ENCODE measurements at regions not wholly inside any gene's neighbourhood (a gene's known extent, or its start where the extent isn't known, plus 50 kb on each side); places are given as distances from the start of the nearest gene placed in this dataset.

- TF ChIP-seq, protein P1, sequence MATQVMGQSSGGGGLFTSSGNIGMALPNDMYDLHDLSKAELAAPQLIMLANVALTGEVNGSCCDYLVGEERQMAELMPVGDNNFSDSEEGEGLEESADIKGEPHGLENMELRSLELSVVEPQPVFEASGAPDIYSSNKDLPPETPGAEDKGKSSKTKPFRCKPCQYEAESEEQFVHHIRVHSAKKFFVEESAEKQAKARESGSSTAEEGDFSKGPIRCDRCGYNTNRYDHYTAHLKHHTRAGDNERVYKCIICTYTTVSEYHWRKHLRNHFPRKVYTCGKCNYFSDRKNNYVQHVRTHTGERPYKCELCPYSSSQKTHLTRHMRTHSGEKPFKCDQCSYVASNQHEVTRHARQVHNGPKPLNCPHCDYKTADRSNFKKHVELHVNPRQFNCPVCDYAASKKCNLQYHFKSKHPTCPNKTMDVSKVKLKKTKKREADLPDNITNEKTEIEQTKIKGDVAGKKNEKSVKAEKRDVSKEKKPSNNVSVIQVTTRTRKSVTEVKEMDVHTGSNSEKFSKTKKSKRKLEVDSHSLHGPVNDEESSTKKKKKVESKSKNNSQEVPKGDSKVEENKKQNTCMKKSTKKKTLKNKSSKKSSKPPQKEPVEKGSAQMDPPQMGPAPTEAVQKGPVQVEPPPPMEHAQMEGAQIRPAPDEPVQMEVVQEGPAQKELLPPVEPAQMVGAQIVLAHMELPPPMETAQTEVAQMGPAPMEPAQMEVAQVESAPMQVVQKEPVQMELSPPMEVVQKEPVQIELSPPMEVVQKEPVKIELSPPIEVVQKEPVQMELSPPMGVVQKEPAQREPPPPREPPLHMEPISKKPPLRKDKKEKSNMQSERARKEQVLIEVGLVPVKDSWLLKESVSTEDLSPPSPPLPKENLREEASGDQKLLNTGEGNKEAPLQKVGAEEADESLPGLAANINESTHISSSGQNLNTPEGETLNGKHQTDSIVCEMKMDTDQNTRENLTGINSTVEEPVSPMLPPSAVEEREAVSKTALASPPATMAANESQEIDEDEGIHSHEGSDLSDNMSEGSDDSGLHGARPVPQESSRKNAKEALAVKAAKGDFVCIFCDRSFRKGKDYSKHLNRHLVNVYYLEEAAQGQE (IDR thresholded peaks at IDR 0.05; ENCODE audit: low read depth) = no peak
- TF ChIP-seq TEAD4 (IDR thresholded peaks at IDR 0.05) (no peak), EP300 (IDR thresholded peaks at IDR 0.05; ENCODE audit: borderline replicate concordance) (no peak), TCF12 (IDR thresholded peaks at IDR 0.05; ENCODE audit: low read depth) (no peak), CREB1 (IDR thresholded peaks at IDR 0.05; ENCODE audit: low read depth) (no peak)
Measured at GRCh38 chr3:180264479-180264878, 227.7 kb upstream of the PEX5L start.

Measured in Ishikawa (cell line).